ENCODE measurements at regions not wholly inside any gene's neighbourhood (a gene's known extent, or its start where the extent isn't known, plus 50 kb on each side); places are given as distances from the start of the nearest gene placed in this dataset.
"Not testable (repeated sequence)": the region's sequence is repeated elsewhere in the genome, so short reads cannot be mapped to it uniquely, and the experiment has no call there.

DNA sequence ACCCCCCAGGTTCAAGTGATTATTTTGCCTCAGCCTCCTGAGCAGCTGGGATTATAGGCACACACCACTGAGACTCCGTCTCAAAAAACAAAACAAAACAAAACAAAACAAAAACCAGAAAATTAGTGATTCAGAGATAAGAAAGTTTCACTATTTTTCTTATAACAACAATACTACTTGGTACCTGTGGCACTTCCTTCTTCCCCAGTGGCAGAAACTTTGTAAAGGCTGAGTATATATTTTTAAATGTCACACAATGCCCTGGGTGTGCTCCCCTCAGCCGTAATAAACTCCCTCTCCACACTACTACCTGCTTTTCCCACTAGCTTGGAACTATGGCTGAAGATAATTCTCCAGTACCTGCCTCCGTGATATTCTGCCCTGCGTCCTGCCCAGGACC is 177.7 kb upstream of the TTC14 start:
- DNase-seq, result not testable (repeated sequence)

GRCh38 chr3:180430896-180431295 is 171.1 kb upstream of the TTC14 start:
- DNase-seq, result no peak

DNA sequence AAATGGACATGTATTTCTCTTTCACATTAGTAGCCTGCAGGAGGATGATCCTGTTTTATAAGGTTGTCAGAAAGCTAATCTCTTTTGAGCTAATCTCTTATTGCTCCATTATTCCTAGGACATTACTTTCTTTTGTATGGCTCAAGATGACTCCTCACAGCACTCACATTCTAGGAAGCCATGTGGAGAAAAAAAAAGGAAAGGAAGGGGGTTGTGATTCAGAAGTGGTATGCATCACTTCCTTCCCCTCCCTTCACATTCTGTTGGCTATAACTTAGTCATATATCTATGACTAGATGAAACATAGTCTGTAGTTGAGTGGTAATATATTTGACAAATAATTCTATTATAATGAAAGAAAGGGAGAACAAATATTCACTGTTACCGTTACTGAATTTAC is 168.8 kb upstream of the TTC14 start:
- no peak for DNase-seq

DNA sequence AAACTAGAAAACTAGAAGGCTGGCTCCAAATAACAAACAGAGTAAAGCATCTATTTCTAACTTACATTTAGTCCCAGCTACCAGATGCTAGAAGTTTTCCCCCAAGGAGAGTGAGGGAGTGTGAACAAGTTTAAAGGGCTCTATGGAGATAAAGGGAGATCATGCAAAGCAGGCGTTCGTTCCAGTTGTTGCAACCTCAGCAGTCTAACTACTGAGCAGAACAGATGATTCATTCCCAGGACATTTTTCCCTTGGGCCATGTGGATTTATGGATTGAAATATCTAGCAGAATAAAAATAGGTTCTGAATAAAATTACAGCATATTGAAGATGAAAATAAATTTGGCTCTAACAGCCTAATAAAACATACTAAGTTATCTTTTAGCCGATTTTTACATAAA is 154.8 kb upstream of the TTC14 start:
- DNase-seq, result no peak

DNA sequence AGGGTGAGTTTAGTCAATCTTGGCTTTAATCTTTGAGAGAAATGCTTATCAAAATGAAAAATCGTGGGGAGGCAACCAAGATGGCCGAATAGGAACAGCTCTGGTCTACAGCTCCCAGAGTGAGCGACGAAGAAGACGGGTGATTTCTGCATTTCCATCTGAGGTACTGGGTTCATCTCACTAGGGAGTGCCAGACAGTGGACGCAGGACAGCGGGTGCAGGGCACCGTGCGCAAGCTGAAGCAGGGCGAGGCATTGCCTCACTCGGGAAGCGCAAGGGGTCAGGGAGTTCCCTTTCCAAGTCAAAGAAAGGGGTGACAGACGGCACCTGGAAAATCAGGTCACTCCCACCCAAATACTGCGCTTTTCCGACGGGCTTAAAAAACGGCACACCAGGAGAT is 153.6 kb upstream of the TTC14 start:
- DNase-seq, result not testable (repeated sequence)

DNA sequence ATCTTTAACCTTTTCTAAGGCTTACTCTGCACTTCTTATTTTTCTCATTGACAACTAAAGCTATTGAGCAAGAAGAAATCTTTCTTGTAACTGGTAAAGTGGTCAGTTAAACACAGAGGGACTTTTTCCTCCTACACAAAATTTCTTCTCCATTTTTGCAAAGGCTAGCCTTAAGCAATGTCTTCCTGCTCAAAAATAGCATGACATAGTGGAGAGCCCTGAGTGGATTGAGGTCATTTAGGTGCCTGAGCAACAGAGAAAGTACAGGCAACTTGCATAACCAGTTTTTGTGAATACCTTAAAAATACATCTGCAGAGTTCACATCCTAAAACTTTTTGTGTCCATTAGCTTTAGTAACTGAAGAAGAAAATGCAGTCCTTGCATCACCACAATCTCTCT is 144.7 kb upstream of the TTC14 start:
- DNase-seq, result no peak

DNA sequence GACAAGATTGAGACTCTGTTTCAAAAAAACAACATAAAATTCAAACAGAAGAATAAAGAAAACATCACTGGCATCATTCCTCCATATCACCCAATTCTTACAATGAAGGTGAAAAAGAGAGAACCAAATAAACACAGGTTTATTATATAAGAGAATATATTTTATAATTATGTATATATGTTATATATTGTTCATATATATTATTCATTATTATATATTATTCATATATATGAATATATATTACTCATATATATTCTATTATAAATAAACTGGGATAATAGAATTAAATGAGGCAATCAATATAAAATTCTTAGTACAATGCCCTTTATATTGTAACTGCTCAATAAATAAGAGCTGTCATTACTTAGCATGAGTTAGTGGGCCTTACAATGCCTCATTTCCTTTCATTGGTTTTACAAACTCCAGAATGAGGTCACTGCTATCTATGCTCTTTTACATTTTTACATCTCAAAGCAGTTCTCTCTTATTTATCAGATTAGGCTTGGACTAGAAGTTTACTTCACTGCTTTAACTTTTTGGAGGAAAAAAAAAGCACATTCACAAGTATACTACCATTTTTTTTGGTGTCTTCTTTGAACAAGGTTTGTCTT is 135.5 kb upstream of the TTC14 start:
- no peak for DNase-seq

GRCh38 chr3:180467177-180467576 is 134.8 kb upstream of the TTC14 start:
- DNase-seq, result no peak

DNA sequence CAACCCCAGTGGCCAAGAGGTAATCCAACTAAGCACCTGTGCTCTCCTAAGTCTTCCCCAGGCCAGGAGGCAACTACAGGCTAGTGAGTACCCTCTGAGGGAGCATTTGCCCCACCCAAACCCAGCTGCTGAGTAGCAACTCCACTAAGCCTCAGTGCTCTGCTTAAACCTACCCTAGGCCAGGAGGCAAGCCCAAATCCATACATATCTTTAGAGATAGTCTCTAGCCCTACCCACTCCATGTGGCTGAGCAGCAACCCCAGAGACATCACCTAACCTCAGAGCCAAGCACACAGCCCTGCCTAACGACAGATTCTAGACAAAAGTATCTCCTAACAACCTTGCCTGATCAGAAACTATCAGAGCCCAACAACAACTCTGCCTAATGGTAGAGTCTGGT is 132.8 kb upstream of the TTC14 start:
- DNase-seq, result no peak

DNA sequence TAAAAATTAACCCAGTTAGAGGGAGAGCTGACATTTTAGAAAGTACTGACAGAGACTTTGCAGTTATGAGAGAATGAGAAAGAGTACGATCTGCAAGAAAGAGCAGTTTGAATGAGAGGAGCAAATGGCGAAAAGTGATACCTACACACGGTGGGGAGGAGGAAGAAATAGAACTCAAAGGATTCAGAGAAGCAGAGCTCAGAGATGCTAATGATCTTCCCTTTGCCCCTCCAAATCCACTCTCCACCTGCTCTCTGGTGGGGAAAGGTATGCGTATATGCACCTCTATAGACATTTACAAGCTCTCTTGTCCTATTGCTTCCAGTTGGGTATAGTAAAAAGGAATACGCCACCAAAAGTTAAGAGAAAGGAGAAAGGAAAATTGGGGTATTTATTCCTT is 123.3 kb upstream of the TTC14 start:
- DNase-seq, result no peak

GRCh38 chr3:180492047-180492446 is 109.9 kb upstream of the TTC14 start:
- no peak for DNase-seq

GRCh38 chr3:180496995-180497394 is 105.0 kb upstream of the TTC14 start:
- DNase-seq, result no peak

DNA sequence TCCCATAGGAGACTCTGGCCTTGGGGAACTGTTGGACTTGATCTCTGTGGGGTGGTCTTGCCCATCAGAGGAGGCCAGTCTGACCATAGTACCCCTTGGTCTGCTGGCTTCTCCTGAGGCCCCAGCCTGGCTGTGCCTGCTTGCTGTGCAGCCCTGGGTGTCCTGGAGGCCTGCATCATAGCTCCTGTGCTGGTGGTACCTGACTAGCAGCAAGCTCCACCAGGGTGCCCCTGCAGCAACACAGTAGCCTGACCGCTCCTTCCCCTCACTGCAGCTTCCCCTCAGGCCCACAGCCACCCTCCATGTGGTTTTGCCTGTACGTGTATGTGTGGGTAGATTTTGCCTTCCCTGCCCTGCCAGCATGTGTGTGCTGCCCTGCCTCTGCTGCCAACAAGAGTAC is 85.6 kb upstream of the TTC14 start:
- no peak for DNase-seq

GRCh38 chr3:180523040-180523439 is 78.9 kb upstream of the TTC14 start:
- no peak for DNase-seq

DNA sequence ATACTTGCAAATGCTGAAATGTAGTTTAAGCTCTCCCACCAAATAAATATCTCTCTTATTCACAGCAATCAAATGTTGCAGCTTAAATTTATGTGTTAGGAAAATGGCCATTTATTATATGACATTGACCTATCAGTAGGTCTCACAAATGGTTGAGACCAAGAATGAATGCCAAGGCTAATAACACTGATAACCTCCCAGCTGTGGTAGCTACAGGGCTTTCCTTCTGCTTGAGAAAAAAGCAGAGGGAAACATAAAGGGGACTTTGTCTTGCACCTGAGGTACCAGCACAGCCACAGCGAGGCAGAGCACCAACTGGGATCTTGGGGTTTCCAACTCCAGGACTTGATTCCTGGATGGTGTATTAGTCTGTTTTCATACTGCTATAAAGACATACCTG is 73.1 kb upstream of the TTC14 start:
- no peak for DNase-seq

DNA sequence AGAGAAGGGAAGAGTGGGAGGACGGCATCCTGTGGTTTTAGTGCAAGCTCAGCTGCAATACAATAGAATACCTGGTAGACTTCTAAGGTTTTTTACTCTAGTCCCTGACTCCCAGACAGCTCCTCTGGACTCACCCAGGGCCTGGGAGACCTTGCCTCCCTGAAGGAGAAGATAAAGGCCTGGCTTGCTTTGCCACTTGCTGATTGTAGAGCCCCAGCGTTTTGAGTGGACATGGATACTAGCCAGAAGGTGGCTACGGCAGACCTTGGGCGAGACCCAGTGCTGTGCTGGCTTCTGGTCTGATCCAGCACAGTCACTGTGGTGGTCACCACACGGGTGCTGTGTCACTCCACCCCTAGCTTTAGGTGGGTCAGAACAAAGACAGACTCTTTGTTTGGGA is 72.2 kb upstream of the TTC14 start:
- no peak for DNase-seq

DNA sequence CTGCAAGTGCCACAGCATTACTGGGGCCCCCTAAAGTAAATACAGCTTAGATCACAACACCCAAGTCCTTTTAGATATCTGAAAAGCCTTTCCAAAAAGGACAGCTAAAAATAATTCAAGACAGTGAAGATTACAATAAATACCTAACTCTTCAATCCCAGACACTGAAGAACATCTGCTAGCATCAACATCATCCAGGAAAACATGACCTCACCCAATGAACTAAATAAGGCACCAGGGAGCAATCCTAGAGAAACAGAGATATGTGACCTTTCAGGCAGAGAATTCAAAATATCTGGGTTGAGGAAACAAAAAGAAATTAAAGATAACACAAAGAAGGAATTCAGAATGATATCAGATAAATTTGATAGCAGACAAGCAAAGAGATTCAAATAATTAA is 71.7 kb upstream of the TTC14 start:
- DNase-seq, result no peak

DNA sequence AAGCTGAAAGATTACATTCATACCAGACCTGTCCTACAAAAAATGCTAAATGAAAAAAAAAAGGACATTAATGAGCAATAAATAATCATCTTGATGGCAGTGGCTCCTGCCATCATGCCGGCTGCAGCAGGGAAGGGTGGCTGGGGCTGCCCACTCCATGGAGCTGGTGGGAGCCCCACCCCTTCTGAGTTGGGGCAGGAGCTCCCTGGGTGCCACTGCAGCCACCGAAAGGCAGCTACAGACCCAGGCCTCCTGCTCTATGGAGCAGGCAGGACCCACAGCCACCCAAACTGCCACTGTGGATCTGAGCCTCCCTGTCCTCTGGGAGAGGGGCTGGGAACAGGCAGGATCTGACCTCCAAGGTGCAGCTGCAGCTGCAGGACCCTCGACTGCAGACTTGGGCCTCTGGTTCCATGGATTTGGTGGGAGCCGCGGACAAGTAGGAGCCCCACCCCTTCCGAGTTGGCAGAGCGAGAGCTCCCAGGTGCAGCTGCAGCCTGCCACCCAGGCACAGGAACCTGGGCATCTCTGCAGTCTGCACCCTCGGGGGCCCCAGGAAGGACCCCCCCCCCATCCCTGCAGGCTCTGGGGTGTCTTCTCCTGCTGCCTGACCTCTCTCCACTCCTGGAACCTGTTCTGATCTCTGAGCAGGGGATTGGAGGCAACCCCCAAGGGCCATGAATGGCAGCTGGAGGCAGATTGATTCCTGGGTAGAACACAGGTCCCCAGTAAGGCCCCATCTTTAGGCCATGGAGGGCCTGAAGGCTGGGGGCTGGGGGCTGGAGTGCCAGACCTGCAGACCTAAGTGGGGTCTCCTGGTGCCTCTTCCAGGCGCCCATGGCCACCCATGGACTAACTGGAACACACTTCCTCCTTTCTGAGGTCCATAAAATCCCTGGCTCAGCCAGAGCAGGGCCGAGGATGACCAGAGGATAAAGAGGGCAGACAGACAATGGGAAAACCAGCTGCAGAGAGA is 70.4 kb upstream of the TTC14 start:
- DNase-seq, result no peak

DNA sequence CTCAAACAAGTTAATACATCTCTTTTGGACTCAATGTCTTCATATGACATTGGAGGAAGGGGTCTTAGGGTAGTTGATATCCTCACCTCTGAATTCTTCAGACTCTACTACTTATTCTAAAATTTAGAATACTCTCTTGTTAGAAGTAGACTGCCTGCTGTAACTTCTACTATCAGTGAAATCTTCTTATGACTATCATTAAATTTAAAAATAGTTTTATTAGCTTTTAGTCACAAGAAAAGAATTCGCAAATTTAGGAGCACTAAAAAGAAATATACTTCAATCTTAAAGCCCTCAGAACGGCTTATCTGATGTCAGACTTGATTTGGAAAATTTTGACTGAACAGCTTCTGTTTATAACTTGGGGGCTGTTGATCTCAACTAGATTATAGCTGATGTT is 67.1 kb upstream of the TTC14 start:
- DNase-seq, result no peak

DNA sequence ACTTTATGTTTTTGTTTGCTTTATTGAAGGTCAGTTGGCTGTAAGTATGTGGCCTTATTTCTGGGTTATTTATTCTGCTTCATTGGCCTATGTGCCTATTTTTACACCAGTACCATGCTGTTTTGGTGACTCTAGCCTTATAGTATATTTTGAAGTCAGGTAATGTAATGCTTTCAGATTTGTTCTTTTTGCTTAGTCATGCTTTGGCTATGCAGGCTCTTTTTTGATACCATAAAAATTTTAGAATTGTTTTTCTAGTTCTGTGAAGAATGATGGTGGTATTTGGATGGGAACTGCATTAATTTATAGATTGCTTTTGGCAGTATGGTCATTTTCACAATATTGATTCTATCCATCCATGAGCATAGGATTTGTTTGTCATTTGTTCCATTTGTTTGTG is 63.5 kb upstream of the TTC14 start:
- DNase-seq, result no peak

- no peak for DNase-seq
Observed at GRCh38 chr3:180543877-180544276, 58.1 kb upstream of the TTC14 start.

- no peak for DNase-seq
Observed at GRCh38 chr3:180546863-180547262, 55.1 kb upstream of the TTC14 start.

GRCh38 chr3:180548050-180548449 is 53.9 kb upstream of the TTC14 start:
- no peak for DNase-seq

Measured in NCI-H1436 treated with DMSO at 0.1 percent for 48 hours (cell line).